ENCODE measurements at regions not wholly inside any gene's neighbourhood (a gene's known extent, or its start where the extent isn't known, plus 50 kb on each side); places are given as distances from the start of the nearest gene placed in this dataset. TPM values are rescaled to one million over a fixed set of nuclear protein-coding genes. Genes with fewer than 3 reads are reported as not detected.

DNA sequence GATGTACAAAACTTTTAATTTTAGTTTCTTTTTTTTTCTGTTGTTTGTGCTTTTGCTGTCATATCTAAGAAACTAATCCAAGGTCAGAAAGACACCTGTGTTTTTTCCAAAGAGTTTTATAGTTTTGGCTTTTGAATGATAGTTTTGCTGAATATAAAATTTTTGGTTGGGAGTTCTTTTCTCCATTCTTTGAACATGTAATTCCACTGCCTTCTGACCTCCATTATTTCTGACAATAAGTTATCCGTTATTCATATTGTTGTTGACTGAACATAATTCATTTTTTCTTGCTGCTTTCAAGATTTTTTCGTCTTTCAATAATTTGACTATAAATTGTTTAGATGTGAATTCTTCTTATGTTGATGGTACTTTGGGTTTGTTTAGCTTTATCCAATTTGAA lies 82.2 kb upstream of the SLC24A2 start:
- Histone ChIP-seq H3K4me1 (no peaks in the 10 kb centered on the region), H3K27me3 (no peaks in the 10 kb centered on the region), H3K9me3 (no peaks in the 10 kb centered on the region), H3K27ac (no peak overlapping the region), H3K4me3 (no peak overlapping the region), H3K36me3 (no peaks in the 10 kb centered on the region)
- intact Hi-C loops (cut with DNase I): no loop called here
- TF ChIP-seq POLR2AphosphoS5 (IDR thresholded peaks at IDR 0.05; ENCODE audit: insufficient read depth in 1 of 2, low read depth in 1 of 2): no peak
- TF ChIP-seq, protein P1, sequence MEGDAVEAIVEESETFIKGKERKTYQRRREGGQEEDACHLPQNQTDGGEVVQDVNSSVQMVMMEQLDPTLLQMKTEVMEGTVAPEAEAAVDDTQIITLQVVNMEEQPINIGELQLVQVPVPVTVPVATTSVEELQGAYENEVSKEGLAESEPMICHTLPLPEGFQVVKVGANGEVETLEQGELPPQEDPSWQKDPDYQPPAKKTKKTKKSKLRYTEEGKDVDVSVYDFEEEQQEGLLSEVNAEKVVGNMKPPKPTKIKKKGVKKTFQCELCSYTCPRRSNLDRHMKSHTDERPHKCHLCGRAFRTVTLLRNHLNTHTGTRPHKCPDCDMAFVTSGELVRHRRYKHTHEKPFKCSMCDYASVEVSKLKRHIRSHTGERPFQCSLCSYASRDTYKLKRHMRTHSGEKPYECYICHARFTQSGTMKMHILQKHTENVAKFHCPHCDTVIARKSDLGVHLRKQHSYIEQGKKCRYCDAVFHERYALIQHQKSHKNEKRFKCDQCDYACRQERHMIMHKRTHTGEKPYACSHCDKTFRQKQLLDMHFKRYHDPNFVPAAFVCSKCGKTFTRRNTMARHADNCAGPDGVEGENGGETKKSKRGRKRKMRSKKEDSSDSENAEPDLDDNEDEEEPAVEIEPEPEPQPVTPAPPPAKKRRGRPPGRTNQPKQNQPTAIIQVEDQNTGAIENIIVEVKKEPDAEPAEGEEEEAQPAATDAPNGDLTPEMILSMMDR (IDR thresholded peaks at IDR 0.05): no peak
- no peak for TF ChIP-seq POLR2A (IDR thresholded peaks at IDR 0.05)
- DNase-seq (ENCODE audit: extremely low spot score in 2 of 2): no peak

DNA sequence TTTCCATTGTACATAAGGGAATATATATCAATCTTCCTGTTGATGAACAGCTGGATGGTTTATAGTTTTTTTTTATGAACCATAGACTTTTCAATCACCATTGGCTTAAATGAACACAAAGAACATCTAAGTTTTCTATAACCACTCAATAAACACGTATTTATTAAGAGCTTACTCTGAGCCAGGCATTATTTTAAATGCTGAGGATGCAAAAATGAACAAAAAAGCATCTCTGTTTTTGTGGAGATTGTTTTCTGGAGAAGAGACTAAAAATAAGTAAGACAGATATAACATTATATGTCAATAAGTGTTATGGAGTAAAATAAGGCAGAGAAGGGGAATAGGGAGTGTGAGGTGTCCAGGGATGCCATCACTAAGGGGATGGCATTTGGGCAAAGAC lies 52.1 kb upstream of the SLC24A2 start:
- no peak for TF ChIP-seq POLR2AphosphoS5 (IDR thresholded peaks at IDR 0.05; ENCODE audit: insufficient read depth in 1 of 2, low read depth in 1 of 2)
- TF ChIP-seq, protein P1 (IDR thresholded peaks at IDR 0.05): no peak
- no peak for TF ChIP-seq POLR2A (IDR thresholded peaks at IDR 0.05)
- intact Hi-C loops (cut with DNase I): no loop called here
- H3K27ac ChIP-seq: no peak overlapping the region

More for the DNA sequence above, 52.1 kb upstream of the SLC24A2 start:
- Histone ChIP-seq H3K4me3 (no peak overlapping the region), H3K4me1 (no peaks in the 10 kb centered on the region), H3K27me3 (no peaks in the 10 kb centered on the region), H3K36me3 (no peaks in the 10 kb centered on the region), H3K9me3 (no peaks in the 10 kb centered on the region)
- no peak for DNase-seq (ENCODE audit: extremely low spot score in 2 of 2)

Small RNAs in the stretch of these regions (small RNA-seq; reads per million reads assigned to genes)
- gene AL158077.1: not detected
